ENCODE measurements at regions not wholly inside any gene's neighbourhood (a gene's known extent, or its start where the extent isn't known, plus 50 kb on each side); places are given as distances from the start of the nearest gene placed in this dataset.

DNA sequence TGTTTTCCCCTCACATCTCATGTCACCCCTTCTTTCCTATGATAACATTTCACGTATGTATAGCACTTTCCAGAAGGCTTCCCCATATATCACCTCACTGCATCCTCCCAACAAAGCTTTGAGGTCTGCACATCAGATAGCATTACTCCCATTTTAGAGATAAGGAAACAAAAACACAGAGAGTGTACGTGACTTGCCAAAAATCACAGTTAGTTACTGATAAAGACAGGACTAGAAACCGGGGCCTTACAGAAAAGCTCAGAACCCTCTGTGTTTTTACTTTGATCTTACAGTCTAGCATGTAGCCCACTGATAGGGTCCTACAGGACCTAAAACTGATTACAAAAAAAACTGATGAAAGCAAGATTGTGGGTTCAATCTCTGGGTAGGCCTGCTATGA, 202.9 kb upstream of the CDKN3 start:
- TF ChIP-seq YY1 (IDR thresholded peaks at IDR 0.05; ENCODE audit: low read depth), result no peak
- TF ChIP-seq FOXM1 (IDR thresholded peaks at IDR 0.05; ENCODE audit: low read depth), result no peak
- no peak for TF ChIP-seq TEAD4 (IDR thresholded peaks at IDR 0.05; ENCODE audit: borderline replicate concordance, insufficient read depth)
- TF ChIP-seq REST (IDR thresholded peaks at IDR 0.05; ENCODE audit: low read depth, low read length), result no peak
- Histone ChIP-seq H3K79me2 (ENCODE audit: insufficient read depth) (no peaks in the 10 kb centered on the region), H4K20me1 (ENCODE audit: insufficient read depth) (no peaks in the 10 kb centered on the region), H3K27me3 (ENCODE audit: insufficient read depth) (no peaks in the 10 kb centered on the region), H3K27ac (ENCODE audit: low read depth in 2 of 2, low read length in 1 of 2) (no peak overlapping the region), H3F3A (replicated peaks; ENCODE audit: insufficient read depth) (no peaks in the 10 kb centered on the region), H3K9me3 (no peaks in the 10 kb centered on the region), H3K4me3 (ENCODE audit: low read depth in 2 of 2, low read length in 1 of 2) (no peak overlapping the region), H3K9ac (no peak overlapping the region), H3K4me1 (ENCODE audit: control insufficient read depth in 1 of 2, insufficient read depth in 2 of 2, low read depth in 1 of 2, low read length in 1 of 2) (peaks cover 0 to 11% of the 10 kb centered on the region in 2 experiments; a peak in 1 of 4 replicates), H3K36me3 (replicated peaks in 1 of 2; ENCODE audit: control insufficient read depth in 1 of 2, insufficient read depth in 2 of 2, low read length in 1 of 2) (no peaks in the 10 kb centered on the region), H3K9me2 (no peaks in the 10 kb centered on the region), H3K4me2 (no peak overlapping the region), H2AFZ (ENCODE audit: low read depth) (no peak overlapping the region)
- POLR2A ChIA-PET, result no interaction called here
- DNase-seq, result no peak
- CTCF ChIA-PET, result no interaction called here
- 57% methylated on average over 3 of the region's 3 CpGs for WGBS (ENCODE audit: low lambda C conversion rate)

- DNase-seq, result no peak
- no peak overlapping the region for H3K4me3 ChIP-seq (ENCODE audit: low read depth in 2 of 2, low read length in 1 of 2)
- H3K9me3 ChIP-seq, result no peaks in the 10 kb centered on the region
- H3K79me2 ChIP-seq (ENCODE audit: insufficient read depth), result no peaks in the 10 kb centered on the region
- 52% methylated on average over 2 of the region's 2 CpGs for WGBS (ENCODE audit: low lambda C conversion rate)
- no peaks in the 10 kb centered on the region for H3F3A ChIP-seq (replicated peaks; ENCODE audit: insufficient read depth)
- no peak overlapping the region for H3K27ac ChIP-seq (ENCODE audit: low read depth in 2 of 2, low read length in 1 of 2)
- H2AFZ ChIP-seq (ENCODE audit: low read depth), result no peak overlapping the region
- H3K36me3 ChIP-seq (replicated peaks in 1 of 2; ENCODE audit: control insufficient read depth in 1 of 2, insufficient read depth in 2 of 2, low read length in 1 of 2), result no peaks in the 10 kb centered on the region
- TF ChIP-seq RAD21 (IDR thresholded peaks at IDR 0.05; ENCODE audit: low read length) (no peak), RCOR1 (IDR thresholded peaks at IDR 0.05; ENCODE audit: low read length) (no peak), GABPA (IDR thresholded peaks at IDR 0.05; ENCODE audit: low read depth) (no peak), TEAD4 (IDR thresholded peaks at IDR 0.05; ENCODE audit: borderline replicate concordance, insufficient read depth) (no peak), TAF1 (IDR thresholded peaks at IDR 0.05; ENCODE audit: borderline replicate concordance, low read depth, low read length) (no peak), USF1 (IDR thresholded peaks at IDR 0.05; ENCODE audit: borderline replicate concordance, low read depth) (no peak), ELF1 (IDR thresholded peaks at IDR 0.05) (no peak), REST (IDR thresholded peaks at IDR 0.05; ENCODE audit: low read depth, low read length) (no peak), SIN3A (IDR thresholded peaks at IDR 0.05; ENCODE audit: borderline replicate concordance, low read depth, low read length) (no peak), EZH2phosphoT487 (IDR thresholded peaks at IDR 0.05; ENCODE audit: borderline replicate concordance, low read depth) (no peak), POLR2AphosphoS5 (IDR thresholded peaks at IDR 0.05; ENCODE audit: low read depth, low read length) (no peak), NFIC (IDR thresholded peaks at IDR 0.05; ENCODE audit: borderline replicate concordance) (no peak), YY1 (IDR thresholded peaks at IDR 0.05; ENCODE audit: low read depth) (no peak)
- TF ChIP-seq, protein P1, sequence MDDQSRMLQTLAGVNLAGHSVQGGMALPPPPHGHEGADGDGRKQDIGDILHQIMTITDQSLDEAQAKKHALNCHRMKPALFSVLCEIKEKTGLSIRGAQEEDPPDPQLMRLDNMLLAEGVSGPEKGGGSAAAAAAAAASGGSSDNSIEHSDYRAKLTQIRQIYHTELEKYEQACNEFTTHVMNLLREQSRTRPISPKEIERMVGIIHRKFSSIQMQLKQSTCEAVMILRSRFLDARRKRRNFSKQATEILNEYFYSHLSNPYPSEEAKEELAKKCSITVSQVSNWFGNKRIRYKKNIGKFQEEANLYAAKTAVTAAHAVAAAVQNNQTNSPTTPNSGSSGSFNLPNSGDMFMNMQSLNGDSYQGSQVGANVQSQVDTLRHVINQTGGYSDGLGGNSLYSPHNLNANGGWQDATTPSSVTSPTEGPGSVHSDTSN (IDR thresholded peaks at IDR 0.05), result no peak
- TF ChIP-seq, protein P2, sequence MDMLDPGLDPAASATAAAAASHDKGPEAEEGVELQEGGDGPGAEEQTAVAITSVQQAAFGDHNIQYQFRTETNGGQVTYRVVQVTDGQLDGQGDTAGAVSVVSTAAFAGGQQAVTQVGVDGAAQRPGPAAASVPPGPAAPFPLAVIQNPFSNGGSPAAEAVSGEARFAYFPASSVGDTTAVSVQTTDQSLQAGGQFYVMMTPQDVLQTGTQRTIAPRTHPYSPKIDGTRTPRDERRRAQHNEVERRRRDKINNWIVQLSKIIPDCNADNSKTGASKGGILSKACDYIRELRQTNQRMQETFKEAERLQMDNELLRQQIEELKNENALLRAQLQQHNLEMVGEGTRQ (IDR thresholded peaks at IDR 0.05; ENCODE audit: borderline replicate concordance, low read depth, low read length), result no peak
- ChIA-PET POLR2A (no interaction called here), CTCF (interaction anchor here (0.6 kb wide), 1 partner anchor 970 kb away, joined by 3 read pairs; no protein-coding TSS in a partner anchor)
- H4K20me1 ChIP-seq (ENCODE audit: insufficient read depth), result no peaks in the 10 kb centered on the region
- peaks cover 0 to 8% of the 10 kb centered on the region in 2 experiments; a peak in 1 of 4 replicates for H3K4me1 ChIP-seq (ENCODE audit: control insufficient read depth in 1 of 2, insufficient read depth in 2 of 2, low read depth in 1 of 2, low read length in 1 of 2)
- no peaks in the 10 kb centered on the region for H3K27me3 ChIP-seq (ENCODE audit: insufficient read depth)
- H3K4me2 ChIP-seq, result no peak overlapping the region
- no peak overlapping the region for H3K9ac ChIP-seq
- no peaks in the 10 kb centered on the region for H3K9me2 ChIP-seq
Observed at GRCh38 chr14:54194501-54194900, 202.3 kb upstream of the CDKN3 start.

Measured in SK-N-SH (cell line).